ENCODE measurements at regions not wholly inside any gene's neighbourhood (a gene's known extent, or its start where the extent isn't known, plus 50 kb on each side); places are given as distances from the start of the nearest gene placed in this dataset.

DNA sequence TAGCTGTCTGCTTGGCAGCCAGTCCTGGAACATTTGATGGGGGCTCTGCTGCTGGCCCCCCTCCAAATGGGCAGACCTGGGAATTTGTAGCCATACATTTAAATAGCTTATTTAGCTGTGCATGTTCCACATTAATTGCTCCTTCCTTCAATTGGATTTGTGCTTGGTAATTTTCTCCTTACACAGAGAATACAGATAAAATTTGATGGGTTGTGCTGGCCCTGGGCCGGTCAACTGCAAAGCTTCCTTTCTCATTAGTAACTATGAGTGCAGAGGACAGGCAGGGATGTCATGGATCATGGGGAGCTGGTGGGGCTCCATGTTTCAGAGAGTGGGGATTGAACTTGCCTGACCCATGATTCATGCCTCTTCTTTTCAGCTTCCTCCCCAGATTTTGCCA lies 201.5 kb upstream of the GHITM start:
- ChIA-PET POLR2A (no interaction called here), RAD21 (ENCODE audit: low non-redundant PET in 1 of 2, low total read pairs in 2 of 2, uncharacterized antibody in 2 of 2, unreplicated experiment in 2 of 2) (no interaction called here), CTCF (no interaction called here)
- intact Hi-C loops (cut with micrococcal nuclease) = no loop called here
- Histone ChIP-seq H3K9me3 (ENCODE audit: control insufficient read depth in 1 of 2, insufficient read depth in 1 of 2, low read depth in 1 of 2, low read length in 2 of 2) (no peaks in the 10 kb centered on the region), H3K36me3 (ENCODE audit: control insufficient read depth in 1 of 2, insufficient read depth in 2 of 2, low read length in 2 of 2) (no peaks in the 10 kb centered on the region), H3K9ac (ENCODE audit: low read length) (no peak overlapping the region), H3K4me3 (replicated peaks in 1 of 2; ENCODE audit: low read depth in 1 of 2, low read length in 2 of 2) (no peak overlapping the region), H3K79me2 (ENCODE audit: insufficient read depth, low read length) (no peaks in the 10 kb centered on the region), H2AFZ (ENCODE audit: low read depth, low read length, poor library complexity, severe bottlenecking) (no peak overlapping the region), H3K27me3 (ENCODE audit: insufficient read depth, low read length) (peaks cover 22% of the 10 kb centered on the region), H3K4me1 (ENCODE audit: control insufficient read depth in 1 of 2, insufficient read depth in 2 of 2, low read length in 2 of 2) (no peaks in the 10 kb centered on the region), H3K27ac (ENCODE audit: low read depth, low read length) (no peak overlapping the region), H4K20me1 (ENCODE audit: insufficient read depth) (no peaks in the 10 kb centered on the region), H3K4me2 (ENCODE audit: low read length) (no peak overlapping the region), H3K9me2 (ENCODE audit: insufficient read depth) (no peaks in the 10 kb centered on the region)
- ATAC-seq (no peak), DNase-seq (ENCODE audit: low read depth, low spot score) (no peak)
- TF ChIP-seq SIN3A (IDR thresholded peaks at IDR 0.05; ENCODE audit: low read depth) (no peak), CEBPB (IDR thresholded peaks at IDR 0.05; ENCODE audit: low read depth) (no peak), ZFX (IDR thresholded peaks at IDR 0.05) (no peak), EZH2 (IDR thresholded peaks at IDR 0.05) (no peak), EGR1 (IDR thresholded peaks at IDR 0.05; ENCODE audit: low read depth) (no peak), EZH2phosphoT487 (IDR thresholded peaks at IDR 0.05; ENCODE audit: borderline replicate concordance) (no peak), POLR2A (IDR thresholded peaks at IDR 0.05; ENCODE audit: borderline replicate concordance, extremely low read depth, insufficient read depth, insufficient read length) (no peak), YY1 (IDR thresholded peaks at IDR 0.05; ENCODE audit: extremely low read depth, insufficient replicate concordance, low read depth, low read length) (no peak), FOSL1 (IDR thresholded peaks at IDR 0.05; ENCODE audit: low read depth) (no peak), RAD21 (IDR thresholded peaks at IDR 0.05; ENCODE audit: low read depth) (no peak), MAX (IDR thresholded peaks at IDR 0.05) (no peak), ATF3 (IDR thresholded peaks at IDR 0.05) (no peak)
- TF ChIP-seq, protein P1, sequence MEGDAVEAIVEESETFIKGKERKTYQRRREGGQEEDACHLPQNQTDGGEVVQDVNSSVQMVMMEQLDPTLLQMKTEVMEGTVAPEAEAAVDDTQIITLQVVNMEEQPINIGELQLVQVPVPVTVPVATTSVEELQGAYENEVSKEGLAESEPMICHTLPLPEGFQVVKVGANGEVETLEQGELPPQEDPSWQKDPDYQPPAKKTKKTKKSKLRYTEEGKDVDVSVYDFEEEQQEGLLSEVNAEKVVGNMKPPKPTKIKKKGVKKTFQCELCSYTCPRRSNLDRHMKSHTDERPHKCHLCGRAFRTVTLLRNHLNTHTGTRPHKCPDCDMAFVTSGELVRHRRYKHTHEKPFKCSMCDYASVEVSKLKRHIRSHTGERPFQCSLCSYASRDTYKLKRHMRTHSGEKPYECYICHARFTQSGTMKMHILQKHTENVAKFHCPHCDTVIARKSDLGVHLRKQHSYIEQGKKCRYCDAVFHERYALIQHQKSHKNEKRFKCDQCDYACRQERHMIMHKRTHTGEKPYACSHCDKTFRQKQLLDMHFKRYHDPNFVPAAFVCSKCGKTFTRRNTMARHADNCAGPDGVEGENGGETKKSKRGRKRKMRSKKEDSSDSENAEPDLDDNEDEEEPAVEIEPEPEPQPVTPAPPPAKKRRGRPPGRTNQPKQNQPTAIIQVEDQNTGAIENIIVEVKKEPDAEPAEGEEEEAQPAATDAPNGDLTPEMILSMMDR (IDR thresholded peaks at IDR 0.05 in 2 of 3, conservative IDR thresholded peaks at IDR 0.05 in 1 of 3; ENCODE audit: borderline replicate concordance in 1 of 3, insufficient read depth in 1 of 3, low read depth in 2 of 3, low read length in 2 of 3) = no peak
- TF ChIP-seq, protein P2, sequence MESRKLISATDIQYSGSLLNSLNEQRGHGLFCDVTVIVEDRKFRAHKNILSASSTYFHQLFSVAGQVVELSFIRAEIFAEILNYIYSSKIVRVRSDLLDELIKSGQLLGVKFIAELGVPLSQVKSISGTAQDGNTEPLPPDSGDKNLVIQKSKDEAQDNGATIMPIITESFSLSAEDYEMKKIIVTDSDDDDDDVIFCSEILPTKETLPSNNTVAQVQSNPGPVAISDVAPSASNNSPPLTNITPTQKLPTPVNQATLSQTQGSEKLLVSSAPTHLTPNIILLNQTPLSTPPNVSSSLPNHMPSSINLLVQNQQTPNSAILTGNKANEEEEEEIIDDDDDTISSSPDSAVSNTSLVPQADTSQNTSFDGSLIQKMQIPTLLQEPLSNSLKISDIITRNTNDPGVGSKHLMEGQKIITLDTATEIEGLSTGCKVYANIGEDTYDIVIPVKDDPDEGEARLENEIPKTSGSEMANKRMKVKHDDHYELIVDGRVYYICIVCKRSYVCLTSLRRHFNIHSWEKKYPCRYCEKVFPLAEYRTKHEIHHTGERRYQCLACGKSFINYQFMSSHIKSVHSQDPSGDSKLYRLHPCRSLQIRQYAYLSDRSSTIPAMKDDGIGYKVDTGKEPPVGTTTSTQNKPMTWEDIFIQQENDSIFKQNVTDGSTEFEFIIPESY (IDR thresholded peaks at IDR 0.05; ENCODE audit: extremely low read depth, insufficient replicate concordance, low read length) = no peak
- BruUV-seq (replicated peaks) = no TSS peak

Data from HCT116 (cell line).